OCI-LY1 (cell line): ENCODE measurements at regions not wholly inside any gene's neighbourhood (a gene's known extent, or its start where the extent isn't known, plus 50 kb on each side); places are given as distances from the start of the nearest gene placed in this dataset.

ENCODE experiments used
- EZH2 ChIP-seq: fragments of 200-600 bp; sonication (generic), shearing (Covaris generic); IDR thresholded peaks from 2 replicates; pipeline ENCODE4 v1.8.0; 2017; ENCODE audit warnings: borderline replicate concordance, mixed run types, mild to moderate bottlenecking, antibody characterized with exemption, low read length, moderate library complexity, mixed read lengths
- TF ChIP-seq, protein P1 (sequence below): fragments of 200-600 bp; sonication (generic), shearing (Covaris generic); IDR thresholded peaks from 2 replicates; pipeline ENCODE4 v1.5.1; 2017; ENCODE audit warnings: mild to moderate bottlenecking, antibody characterized with exemption, low read length, moderate library complexity, mixed read lengths

DNA sequence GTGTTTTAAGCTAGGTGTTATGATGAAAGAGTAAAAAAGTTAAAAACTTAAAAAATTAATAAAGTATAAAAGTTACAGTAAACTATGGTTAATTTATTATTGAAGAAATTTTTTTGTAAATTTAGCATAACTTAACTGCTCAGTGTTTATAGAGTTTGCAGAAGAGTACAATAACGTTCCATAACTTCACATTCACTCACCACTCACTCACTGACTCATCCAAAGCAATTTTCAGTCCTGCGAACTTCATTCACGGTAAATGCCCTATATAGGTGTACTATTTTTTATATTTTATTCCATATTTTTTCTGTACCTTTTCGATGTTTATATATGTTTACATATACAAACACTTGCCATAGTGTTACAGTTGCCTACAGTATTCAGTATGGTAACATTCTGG, 694.8 kb upstream of the SLC39A10 start:
- TF ChIP-seq, protein P1, sequence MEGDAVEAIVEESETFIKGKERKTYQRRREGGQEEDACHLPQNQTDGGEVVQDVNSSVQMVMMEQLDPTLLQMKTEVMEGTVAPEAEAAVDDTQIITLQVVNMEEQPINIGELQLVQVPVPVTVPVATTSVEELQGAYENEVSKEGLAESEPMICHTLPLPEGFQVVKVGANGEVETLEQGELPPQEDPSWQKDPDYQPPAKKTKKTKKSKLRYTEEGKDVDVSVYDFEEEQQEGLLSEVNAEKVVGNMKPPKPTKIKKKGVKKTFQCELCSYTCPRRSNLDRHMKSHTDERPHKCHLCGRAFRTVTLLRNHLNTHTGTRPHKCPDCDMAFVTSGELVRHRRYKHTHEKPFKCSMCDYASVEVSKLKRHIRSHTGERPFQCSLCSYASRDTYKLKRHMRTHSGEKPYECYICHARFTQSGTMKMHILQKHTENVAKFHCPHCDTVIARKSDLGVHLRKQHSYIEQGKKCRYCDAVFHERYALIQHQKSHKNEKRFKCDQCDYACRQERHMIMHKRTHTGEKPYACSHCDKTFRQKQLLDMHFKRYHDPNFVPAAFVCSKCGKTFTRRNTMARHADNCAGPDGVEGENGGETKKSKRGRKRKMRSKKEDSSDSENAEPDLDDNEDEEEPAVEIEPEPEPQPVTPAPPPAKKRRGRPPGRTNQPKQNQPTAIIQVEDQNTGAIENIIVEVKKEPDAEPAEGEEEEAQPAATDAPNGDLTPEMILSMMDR, result no peak
- TF ChIP-seq EZH2, result no peak
